GM12878 (cell line): ENCODE measurements at regions not wholly inside any gene's neighbourhood (a gene's known extent, or its start where the extent isn't known, plus 50 kb on each side); places are given as distances from the start of the nearest gene placed in this dataset.
A peak's percentile ranks its signal among the peaks of the same experiment; 100 is the strongest.

ENCODE experiments used
- ATF7 ChIP-seq: fragments of 450-650 bp; IDR thresholded peaks from 2 replicates; pipeline ENCODE4 v1.6.1; 2016; ENCODE audit warnings: low read depth, mild to moderate bottlenecking
- BACH1 ChIP-seq: fragments of 450-650 bp; IDR thresholded peaks from 2 replicates; pipeline ENCODE4 v1.6.1; 2017; ENCODE audit warnings: mild to moderate bottlenecking, borderline replicate concordance
- BCL11A ChIP-seq: IDR thresholded peaks from 2 replicates; pipeline ENCODE4 v1.6.1; 2011; ENCODE audit warnings: low read depth, low read length
- BHLHE40 ChIP-seq, 2 experiments: fragments of 450-650 bp in 1 of 2; IDR thresholded peaks; 2 replicates each; pipeline ENCODE4 v1.6.1; 2011 to 2017; ENCODE audit warnings: low read depth in 2 of 2, borderline replicate concordance in 1 of 2, improper control_type of control experiment in 1 of 2, low read length in 1 of 2, mild to moderate bottlenecking in 1 of 2
- CBFB ChIP-seq: IDR thresholded peaks from 2 replicates; pipeline ENCODE4 v1.6.1; 2016; ENCODE audit warnings: antibody characterized with exemption, low read depth
- CBX3 ChIP-seq: fragments of 200-600 bp; sonication (generic); IDR thresholded peaks from 2 replicates; pipeline ENCODE4 v1.6.1; 2016; ENCODE audit warnings: low read depth, borderline replicate concordance
- CREM ChIP-seq: IDR thresholded peaks from 2 replicates; pipeline ENCODE4 v1.6.1; 2014; ENCODE audit warnings: antibody characterized with exemption, low read depth
- DPF2 ChIP-seq: fragments of 450-650 bp; IDR thresholded peaks from 2 replicates; pipeline ENCODE4 v1.6.1; 2017; ENCODE audit warnings: mild to moderate bottlenecking
- EGR1 ChIP-seq, 2 experiments: IDR thresholded peaks; 1 replicate in 1 of 2; 2 replicates in 1 of 2; pipeline ENCODE4 v1.6.1; 2011 to 2012; ENCODE audit warnings: low read depth in 2 of 2, low read length in 2 of 2, borderline replicate concordance in 1 of 2, mild to moderate bottlenecking in 1 of 2, moderate library complexity in 1 of 2
- FOS ChIP-seq: IDR thresholded peaks from 3 replicates; pipeline ENCODE4 v1.6.1; 2011; ENCODE audit warnings: borderline replicate concordance; ENCODE audit not compliant: insufficient read length; ENCODE audit errors: extremely low read depth
- IRF4 ChIP-seq: IDR thresholded peaks from 2 replicates; pipeline ENCODE4 v1.6.1; 2011; ENCODE audit warnings: low read depth, low read length
- JUND ChIP-seq: IDR thresholded peaks from 2 replicates; pipeline ENCODE4 v1.6.1; 2012; ENCODE audit warnings: low read depth, mild to moderate bottlenecking, low read length, improper control_type of control experiment, moderate library complexity
- MTA2 ChIP-seq: fragments of 450-650 bp; IDR thresholded peaks from 2 replicates; pipeline ENCODE4 v1.6.1; 2016; ENCODE audit warnings: low read depth, mild to moderate bottlenecking, moderate library complexity
- MYB ChIP-seq: fragments of 150-350 bp; IDR thresholded peaks from 2 replicates; pipeline ENCODE4 v1.6.1; 2014; ENCODE audit warnings: mild to moderate bottlenecking, low read depth, low read length, borderline replicate concordance
- NFIC ChIP-seq: IDR thresholded peaks from 2 replicates; pipeline ENCODE4 v1.6.1; 2012; ENCODE audit warnings: low read depth, mild to moderate bottlenecking, inconsistent platforms, low read length, moderate library complexity
- NR2F1 ChIP-seq: fragments of 450-650 bp; conservative IDR thresholded peaks from 2 replicates; pipeline ENCODE4 v1.6.1; 2017; ENCODE audit warnings: mild to moderate bottlenecking
- NRF1 ChIP-seq: conservative IDR thresholded peaks from 2 replicates; pipeline ENCODE4 v1.6.1; 2011; ENCODE audit warnings: mild to moderate bottlenecking, low read depth, low read length, improper control_type of control experiment
- RBBP5 ChIP-seq: fragments of 200-600 bp; sonication (generic); conservative IDR thresholded peaks from 2 replicates; pipeline ENCODE4 v1.6.1; 2016
- RUNX3 ChIP-seq: IDR thresholded peaks from 2 replicates; pipeline ENCODE4 v1.6.1; 2012; ENCODE audit warnings: low read length, inconsistent platforms
- SKIL ChIP-seq: fragments of 450-650 bp; IDR thresholded peaks from 2 replicates; pipeline ENCODE4 v1.6.1; 2017; ENCODE audit warnings: mild to moderate bottlenecking, low read depth, inconsistent platforms; ENCODE audit not compliant: poor library complexity, severe bottlenecking
- SP1 ChIP-seq: IDR thresholded peaks from one replicate; pipeline ENCODE4 v1.6.1; 2011; ENCODE audit warnings: low read depth, low read length
- SREBF2 ChIP-seq: IDR thresholded peaks from 2 replicates; pipeline ENCODE4 v1.6.1; 2012; ENCODE audit warnings: mild to moderate bottlenecking, low read length
- TAF1 ChIP-seq: IDR thresholded peaks from 2 replicates; pipeline ENCODE4 v1.6.1; 2011; ENCODE audit warnings: mild to moderate bottlenecking, low read depth, low read length, borderline replicate concordance
- ZBTB11 ChIP-seq: fragments of 450-650 bp; formaldehyde crosslinking; IDR thresholded peaks from 2 replicates; pipeline ENCODE4 v1.5.0; 2022; ENCODE audit warnings: mild to moderate bottlenecking, missing genetic modification characterization
- ZNF207 ChIP-seq: fragments of 450-650 bp; IDR thresholded peaks from 2 replicates; pipeline ENCODE4 v1.6.1; 2014; ENCODE audit warnings: antibody characterized with exemption, mild to moderate bottlenecking, borderline replicate concordance
- ZNF217 ChIP-seq: fragments of 450-650 bp; IDR thresholded peaks from 2 replicates; pipeline ENCODE4 v1.6.1; 2017; ENCODE audit warnings: antibody characterized with exemption, mild to moderate bottlenecking
- ZSCAN29 ChIP-seq: fragments of 450-650 bp; IDR thresholded peaks from 2 replicates; pipeline ENCODE4 v1.6.1; 2017; ENCODE audit warnings: mild to moderate bottlenecking, moderate library complexity
- TF ChIP-seq, protein P1 (sequence below): fragments of 450-650 bp; IDR thresholded peaks from 2 replicates; pipeline ENCODE4 v1.6.1; 2017; ENCODE audit warnings: low read depth, mild to moderate bottlenecking, moderate library complexity

GRCh38 chr6:22081709-22082108 is 215.1 kb downstream of the PRL start (continued):
- peak; percentile 41; the same call in 1 of the 2 replicates for TF ChIP-seq CREM
- TF ChIP-seq ZSCAN29: no peak
- TF ChIP-seq SREBF2: no peak
- no peak for TF ChIP-seq RBBP5
- no peak for TF ChIP-seq CBX3
- TF ChIP-seq MTA2: peak; percentile 100
- TF ChIP-seq BHLHE40 (IDR thresholded peaks at IDR 0.05; ENCODE audit: borderline replicate concordance in 1 of 2, low read depth in 2 of 2, low read length in 1 of 2): peak; percentile 24 to 50; a peak in 1 of 4 replicates
- no peak for TF ChIP-seq NRF1
- TF ChIP-seq NR2F1: 0 out of 2 replicates have a peak, but pooled peaks have one; percentile 37
- TF ChIP-seq RUNX3: peak; percentile 95
- TF ChIP-seq, protein P1, sequence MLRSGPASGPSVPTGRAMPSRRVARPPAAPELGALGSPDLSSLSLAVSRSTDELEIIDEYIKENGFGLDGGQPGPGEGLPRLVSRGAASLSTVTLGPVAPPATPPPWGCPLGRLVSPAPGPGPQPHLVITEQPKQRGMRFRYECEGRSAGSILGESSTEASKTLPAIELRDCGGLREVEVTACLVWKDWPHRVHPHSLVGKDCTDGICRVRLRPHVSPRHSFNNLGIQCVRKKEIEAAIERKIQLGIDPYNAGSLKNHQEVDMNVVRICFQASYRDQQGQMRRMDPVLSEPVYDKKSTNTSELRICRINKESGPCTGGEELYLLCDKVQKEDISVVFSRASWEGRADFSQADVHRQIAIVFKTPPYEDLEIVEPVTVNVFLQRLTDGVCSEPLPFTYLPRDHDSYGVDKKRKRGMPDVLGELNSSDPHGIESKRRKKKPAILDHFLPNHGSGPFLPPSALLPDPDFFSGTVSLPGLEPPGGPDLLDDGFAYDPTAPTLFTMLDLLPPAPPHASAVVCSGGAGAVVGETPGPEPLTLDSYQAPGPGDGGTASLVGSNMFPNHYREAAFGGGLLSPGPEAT: peak; percentile 69
- peak; percentile 84 for TF ChIP-seq DPF2
- TF ChIP-seq ATF7: peak; percentile 52; the same call in 1 of the 2 replicates
- TF ChIP-seq MYB: no peak
- peak; percentile 98 for TF ChIP-seq BCL11A
- no peak for TF ChIP-seq EGR1 (IDR thresholded peaks at IDR 0.05; ENCODE audit: borderline replicate concordance in 1 of 2, low read depth in 2 of 2, low read length in 2 of 2)
- TF ChIP-seq NFIC: peak; percentile 92
- TF ChIP-seq IRF4: peak; percentile 71; the same call in 1 of the 2 replicates
- TF ChIP-seq SKIL: peak; percentile 49
- no peak for TF ChIP-seq ZBTB11 (CRISPR knock-in tag)
- TF ChIP-seq FOS: no peak
- no peak for TF ChIP-seq TAF1
- TF ChIP-seq ZNF207: no peak
- no peak for TF ChIP-seq SP1
- TF ChIP-seq BACH1: peak; percentile 68; the same call in 1 of the 2 replicates
- 0 out of 2 replicates have a peak, but pooled peaks have one; percentile 55 for TF ChIP-seq JUND
- TF ChIP-seq ZNF217: peak; percentile 65; the same call in 1 of the 2 replicates
- 0 out of 2 replicates have a peak, but pooled peaks have one; percentile 22 for TF ChIP-seq CBFB
